Large intestine (tissue), 3 donors: ENCODE measurements at regions not wholly inside any gene's neighbourhood (a gene's known extent, or its start where the extent isn't known, plus 50 kb on each side); places are given as distances from the start of the nearest gene placed in this dataset.

Source experiments
- DNase-seq, 2 donors: peaks; one replicate each; pipeline versions ENCODE4 v3.0.0 to v3.0.0-alpha.2; 2013
- H3K27ac ChIP-seq: one replicate; pipeline ENCODE4 v1.5.1; 2013; ENCODE audit warnings: low read length
- H3K27me3 ChIP-seq: 2 replicates; pipeline ENCODE4 v1.6.1; 2013; ENCODE audit warnings: low read length; ENCODE audit not compliant: control insufficient read depth, insufficient read depth
- H3K36me3 ChIP-seq: 2 replicates; pipeline ENCODE4 v1.6.1; 2013; ENCODE audit warnings: low read length; ENCODE audit not compliant: control insufficient read depth, insufficient read depth
- H3K4me1 ChIP-seq: one replicate; pipeline ENCODE4 v1.6.1; 2013; ENCODE audit warnings: low read length; ENCODE audit not compliant: control insufficient read depth, insufficient read depth
- H3K4me3 ChIP-seq: one replicate; pipeline ENCODE4 v1.5.1; 2013; ENCODE audit warnings: low read length
- H3K9me3 ChIP-seq: one replicate; pipeline ENCODE4 v1.6.1; 2013; ENCODE audit warnings: mild to moderate bottlenecking, low read depth, low read length, moderate library complexity; ENCODE audit not compliant: control insufficient read depth
- WGBS: methylation state at CpG from one replicate; pipeline ENCODE4 v1.1.5; 2013; ENCODE audit warnings: low lambda C conversion rate; ENCODE audit not compliant: insufficient coverage; 5-methylcytosine and 5-hydroxymethylcytosine counted together

DNA sequence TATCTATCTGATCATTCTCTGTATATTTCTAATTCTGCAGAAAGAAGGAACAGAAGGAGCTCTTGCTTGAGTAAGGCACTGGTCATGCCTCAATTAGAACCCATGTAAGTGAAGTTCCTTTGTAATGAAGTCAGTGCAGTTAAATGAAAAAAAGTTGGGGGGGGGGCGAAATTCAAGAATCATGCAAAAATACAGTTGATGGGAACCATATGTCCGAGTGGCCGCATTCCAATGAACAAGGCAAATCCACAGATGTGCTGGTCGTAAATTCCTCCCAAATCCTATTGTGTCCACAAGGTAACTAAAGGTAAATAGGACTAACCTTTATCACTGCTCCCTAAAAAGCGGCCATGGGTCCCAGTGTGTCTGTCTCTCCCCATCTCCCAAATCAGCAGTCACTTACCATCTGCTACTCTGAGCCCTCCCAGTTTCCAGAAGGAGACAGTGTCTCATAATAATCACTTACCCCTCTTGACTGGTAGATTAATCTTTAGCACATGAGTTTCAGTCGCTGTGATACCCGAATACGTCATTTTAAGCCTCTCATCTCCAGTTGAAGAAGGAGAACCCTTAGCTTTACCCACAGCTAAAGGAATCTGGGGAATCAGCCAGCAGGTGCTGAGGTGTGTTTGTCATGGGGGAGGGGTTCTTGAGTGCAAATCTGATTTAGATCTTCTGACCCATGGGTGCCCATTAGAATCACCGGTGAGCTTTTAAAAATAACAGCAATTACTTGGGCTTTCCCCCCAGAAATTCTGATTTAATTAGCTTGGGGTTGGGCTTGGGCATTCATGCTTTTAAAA lies 56.3 kb upstream of the EPHB3 start:
- Histone ChIP-seq H3K9me3 (peaks cover 3% of the 10 kb centered on the region), H3K4me1 (no peaks in the 10 kb centered on the region), H3K27me3 (peaks cover 29% of the 10 kb centered on the region), H3K27ac (no peak overlapping the region), H3K36me3 (no peaks in the 10 kb centered on the region), H3K4me3 (no peak overlapping the region)
- DNase-seq = no peak
- WGBS = no CpG with 5 or more reads among the region's 9 CpGs

DNA sequence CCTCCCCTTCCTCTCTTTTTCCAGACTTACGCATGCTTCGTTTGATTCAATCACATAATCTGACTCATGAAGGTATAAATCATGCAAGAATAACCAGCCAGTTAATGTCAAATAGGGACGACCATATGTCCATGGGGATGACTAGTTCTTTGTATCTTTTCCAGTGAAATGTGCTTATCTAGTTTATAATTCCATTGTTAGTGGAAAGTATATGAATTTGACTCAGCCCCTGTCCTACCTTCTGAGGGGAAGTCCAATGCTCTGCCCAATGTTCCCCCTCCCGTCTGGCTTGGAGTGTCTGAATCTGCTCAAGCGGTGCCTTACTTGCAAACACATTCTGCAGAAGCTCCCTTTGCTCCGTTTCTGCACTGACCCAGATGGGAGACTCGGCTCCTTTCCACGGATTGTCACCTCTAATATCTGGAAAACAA lies 55.0 kb upstream of the EPHB3 start:
- H3K36me3 ChIP-seq = no peaks in the 10 kb centered on the region
- H3K27ac ChIP-seq = no peak overlapping the region
- no CpG with 5 or more reads among the region's 8 CpGs for WGBS
- peaks cover 3% of the 10 kb centered on the region for H3K9me3 ChIP-seq
- H3K4me3 ChIP-seq = no peak overlapping the region
- H3K27me3 ChIP-seq = peaks cover 38% of the 10 kb centered on the region
- DNase-seq = no peak
- no peaks in the 10 kb centered on the region for H3K4me1 ChIP-seq

DNA sequence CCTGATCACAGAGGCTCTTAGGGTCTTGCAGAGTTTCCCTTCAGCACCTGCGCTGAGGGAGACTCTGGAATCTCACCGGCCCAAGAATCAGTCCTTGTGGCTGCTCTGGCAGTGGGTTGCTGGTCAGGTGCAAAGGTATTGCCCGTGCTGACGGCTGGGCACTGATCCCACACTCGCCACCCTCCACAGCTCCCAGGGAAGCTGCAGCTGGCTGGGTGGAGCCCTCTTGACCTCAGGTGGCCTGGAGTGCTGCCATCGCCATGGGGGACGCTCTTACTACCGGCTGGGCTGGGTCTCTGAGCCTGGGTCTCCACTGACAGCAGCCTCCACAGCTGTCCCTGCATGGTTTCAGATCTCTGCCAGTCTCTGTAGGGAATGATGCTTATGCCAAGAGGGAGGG lies 52.6 kb upstream of the EPHB3 start:
- WGBS = no CpG with 5 or more reads among the region's 8 CpGs
- Histone ChIP-seq H3K4me1 (peaks cover 3% of the 10 kb centered on the region), H3K4me3 (no peak overlapping the region), H3K27me3 (peaks cover 61% of the 10 kb centered on the region), H3K27ac (no peak overlapping the region), H3K9me3 (no peaks in the 10 kb centered on the region), H3K36me3 (no peaks in the 10 kb centered on the region)
- no peak for DNase-seq

- peaks cover 3% of the 10 kb centered on the region for H3K4me1 ChIP-seq
- peaks cover 56% of the 10 kb centered on the region for H3K27me3 ChIP-seq
- H3K36me3 ChIP-seq = no peaks in the 10 kb centered on the region
- WGBS = 65% methylated on average over 2 of the region's 2 CpGs
- H3K4me3 ChIP-seq = no peak overlapping the region
- DNase-seq = no peak
- no peak overlapping the region for H3K27ac ChIP-seq
- no peaks in the 10 kb centered on the region for H3K9me3 ChIP-seq
Observed at GRCh38 chr3:184511741-184512140, 49.8 kb upstream of the EPHB3 start.
